ENCODE measurements at regions not wholly inside any gene's neighbourhood (a gene's known extent, or its start where the extent isn't known, plus 50 kb on each side); places are given as distances from the start of the nearest gene placed in this dataset.

DNA sequence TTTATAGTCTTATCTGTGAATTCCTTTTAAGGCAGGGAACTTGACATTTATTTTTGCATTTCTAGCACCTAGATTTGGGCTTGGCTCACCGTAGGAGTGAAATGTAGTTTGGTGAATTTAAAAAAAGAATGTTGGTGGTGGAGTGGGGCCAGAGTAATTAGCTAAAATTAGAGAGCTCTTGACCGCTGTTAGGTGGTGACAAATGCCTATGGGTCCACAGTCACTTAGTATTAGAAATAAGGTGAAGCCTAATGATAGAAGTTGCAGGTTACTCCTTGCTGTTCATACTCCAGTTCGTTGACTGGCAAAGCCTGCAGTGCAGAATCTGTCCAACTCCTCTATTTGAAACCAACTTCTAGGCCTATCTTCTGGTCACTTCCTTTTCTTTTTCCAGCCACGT, 318.8 kb upstream of the NRIP1 start:
- TF ChIP-seq, protein P1, sequence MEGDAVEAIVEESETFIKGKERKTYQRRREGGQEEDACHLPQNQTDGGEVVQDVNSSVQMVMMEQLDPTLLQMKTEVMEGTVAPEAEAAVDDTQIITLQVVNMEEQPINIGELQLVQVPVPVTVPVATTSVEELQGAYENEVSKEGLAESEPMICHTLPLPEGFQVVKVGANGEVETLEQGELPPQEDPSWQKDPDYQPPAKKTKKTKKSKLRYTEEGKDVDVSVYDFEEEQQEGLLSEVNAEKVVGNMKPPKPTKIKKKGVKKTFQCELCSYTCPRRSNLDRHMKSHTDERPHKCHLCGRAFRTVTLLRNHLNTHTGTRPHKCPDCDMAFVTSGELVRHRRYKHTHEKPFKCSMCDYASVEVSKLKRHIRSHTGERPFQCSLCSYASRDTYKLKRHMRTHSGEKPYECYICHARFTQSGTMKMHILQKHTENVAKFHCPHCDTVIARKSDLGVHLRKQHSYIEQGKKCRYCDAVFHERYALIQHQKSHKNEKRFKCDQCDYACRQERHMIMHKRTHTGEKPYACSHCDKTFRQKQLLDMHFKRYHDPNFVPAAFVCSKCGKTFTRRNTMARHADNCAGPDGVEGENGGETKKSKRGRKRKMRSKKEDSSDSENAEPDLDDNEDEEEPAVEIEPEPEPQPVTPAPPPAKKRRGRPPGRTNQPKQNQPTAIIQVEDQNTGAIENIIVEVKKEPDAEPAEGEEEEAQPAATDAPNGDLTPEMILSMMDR (conservative IDR thresholded peaks at IDR 0.05; ENCODE audit: low read length): no peak
- TF ChIP-seq EZH2phosphoT487 (IDR thresholded peaks at IDR 0.05; ENCODE audit: borderline replicate concordance): no peak
